ENCODE measurements at regions not wholly inside any gene's neighbourhood (a gene's known extent, or its start where the extent isn't known, plus 50 kb on each side); places are given as distances from the start of the nearest gene placed in this dataset.

GRCh38 chr2:22494156-22494555 is 890.8 kb upstream of the KLHL29 start:
- Histone ChIP-seq H3K4me2 (ENCODE audit: low read length) (no peak overlapping the region), H3K9me3 (ENCODE audit: control insufficient read depth, low read length) (no peaks in the 10 kb centered on the region), H3K36me3 (ENCODE audit: control insufficient read depth, insufficient read depth, low read length) (no peaks in the 10 kb centered on the region), H2AFZ (no peak overlapping the region), H3K79me2 (no peaks in the 10 kb centered on the region), H3K27me3 (ENCODE audit: control insufficient read depth, insufficient read depth, low read length) (no peaks in the 10 kb centered on the region), H3K9ac (no peak overlapping the region), H3K4me3 (ENCODE audit: low read depth, low read length) (no peak overlapping the region), H3K4me1 (no peaks in the 10 kb centered on the region), H3K27ac (no peak overlapping the region)
- TF ChIP-seq, protein P1, sequence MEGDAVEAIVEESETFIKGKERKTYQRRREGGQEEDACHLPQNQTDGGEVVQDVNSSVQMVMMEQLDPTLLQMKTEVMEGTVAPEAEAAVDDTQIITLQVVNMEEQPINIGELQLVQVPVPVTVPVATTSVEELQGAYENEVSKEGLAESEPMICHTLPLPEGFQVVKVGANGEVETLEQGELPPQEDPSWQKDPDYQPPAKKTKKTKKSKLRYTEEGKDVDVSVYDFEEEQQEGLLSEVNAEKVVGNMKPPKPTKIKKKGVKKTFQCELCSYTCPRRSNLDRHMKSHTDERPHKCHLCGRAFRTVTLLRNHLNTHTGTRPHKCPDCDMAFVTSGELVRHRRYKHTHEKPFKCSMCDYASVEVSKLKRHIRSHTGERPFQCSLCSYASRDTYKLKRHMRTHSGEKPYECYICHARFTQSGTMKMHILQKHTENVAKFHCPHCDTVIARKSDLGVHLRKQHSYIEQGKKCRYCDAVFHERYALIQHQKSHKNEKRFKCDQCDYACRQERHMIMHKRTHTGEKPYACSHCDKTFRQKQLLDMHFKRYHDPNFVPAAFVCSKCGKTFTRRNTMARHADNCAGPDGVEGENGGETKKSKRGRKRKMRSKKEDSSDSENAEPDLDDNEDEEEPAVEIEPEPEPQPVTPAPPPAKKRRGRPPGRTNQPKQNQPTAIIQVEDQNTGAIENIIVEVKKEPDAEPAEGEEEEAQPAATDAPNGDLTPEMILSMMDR (IDR thresholded peaks at IDR 0.05) = no peak

GRCh38 chr2:22497064-22497463 is 887.9 kb upstream of the KLHL29 start:
- Histone ChIP-seq H2AFZ (no peak overlapping the region), H3K36me3 (ENCODE audit: control insufficient read depth, insufficient read depth, low read length) (no peaks in the 10 kb centered on the region), H3K4me3 (ENCODE audit: low read depth, low read length) (no peak overlapping the region), H3K9ac (no peak overlapping the region), H3K27me3 (ENCODE audit: control insufficient read depth, insufficient read depth, low read length) (no peaks in the 10 kb centered on the region), H3K4me2 (ENCODE audit: low read length) (no peak overlapping the region), H3K79me2 (no peaks in the 10 kb centered on the region), H3K27ac (no peak overlapping the region), H3K4me1 (no peaks in the 10 kb centered on the region), H3K9me3 (ENCODE audit: control insufficient read depth, low read length) (no peaks in the 10 kb centered on the region)
- TF ChIP-seq, protein P1 (IDR thresholded peaks at IDR 0.05) = no peak

GRCh38 chr2:22497789-22498188 is 887.2 kb upstream of the KLHL29 start:
- Histone ChIP-seq H3K9ac (no peak overlapping the region), H3K27me3 (ENCODE audit: control insufficient read depth, insufficient read depth, low read length) (no peaks in the 10 kb centered on the region), H3K4me2 (ENCODE audit: low read length) (no peak overlapping the region), H3K27ac (no peak overlapping the region), H2AFZ (no peak overlapping the region), H3K4me3 (ENCODE audit: low read depth, low read length) (no peak overlapping the region), H3K4me1 (no peaks in the 10 kb centered on the region), H3K79me2 (no peaks in the 10 kb centered on the region), H3K9me3 (ENCODE audit: control insufficient read depth, low read length) (no peaks in the 10 kb centered on the region), H3K36me3 (ENCODE audit: control insufficient read depth, insufficient read depth, low read length) (no peaks in the 10 kb centered on the region)
- TF ChIP-seq, protein P1 (IDR thresholded peaks at IDR 0.05) = no peak

DNA sequence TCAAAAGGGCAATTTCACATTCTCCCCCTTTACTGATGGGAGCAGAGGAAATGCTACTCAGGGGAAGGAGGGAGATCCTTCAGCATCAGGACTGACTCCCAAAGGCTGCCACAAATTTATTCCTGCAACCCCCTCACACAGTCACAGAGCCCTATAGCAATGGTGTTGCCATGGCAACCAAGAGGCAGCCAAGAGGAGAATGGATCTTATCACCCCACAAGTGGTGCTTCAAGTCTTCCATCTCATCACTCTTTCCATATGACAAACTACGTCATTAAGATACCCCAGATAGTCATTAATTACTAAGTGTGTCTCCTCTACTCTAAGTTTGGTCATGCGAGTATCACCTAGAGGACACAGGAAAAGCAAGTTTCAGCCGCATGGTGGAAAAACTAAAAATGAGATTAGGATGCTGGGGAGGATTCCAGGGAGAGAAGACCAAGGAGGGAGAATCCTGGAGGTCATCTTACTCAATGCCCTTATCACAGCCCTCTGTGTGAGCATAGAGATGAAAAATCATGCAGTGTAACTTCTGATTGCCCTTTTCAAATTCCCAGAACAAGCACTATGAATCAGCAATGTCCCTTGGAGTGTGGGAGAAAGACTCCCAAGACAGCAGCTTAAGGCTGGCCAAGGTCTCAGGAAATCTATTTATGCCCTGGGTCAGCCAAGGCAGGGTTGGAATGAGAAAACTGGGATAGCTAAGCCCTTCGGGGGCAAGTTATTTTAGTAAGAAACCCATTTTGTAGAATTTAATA is 885.7 kb upstream of the KLHL29 start:
- Histone ChIP-seq H3K36me3 (ENCODE audit: control insufficient read depth, insufficient read depth, low read length) (no peaks in the 10 kb centered on the region), H2AFZ (no peak overlapping the region), H3K4me2 (ENCODE audit: low read length) (no peak overlapping the region), H3K4me1 (no peaks in the 10 kb centered on the region), H3K27ac (no peak overlapping the region), H3K9ac (no peak overlapping the region), H3K79me2 (no peaks in the 10 kb centered on the region), H3K9me3 (ENCODE audit: control insufficient read depth, low read length) (no peaks in the 10 kb centered on the region), H3K27me3 (ENCODE audit: control insufficient read depth, insufficient read depth, low read length) (no peaks in the 10 kb centered on the region), H3K4me3 (ENCODE audit: low read depth, low read length) (no peak overlapping the region)
- TF ChIP-seq, protein P1 (IDR thresholded peaks at IDR 0.05) = no peak

GRCh38 chr2:22500555-22500935 is 884.4 kb upstream of the KLHL29 start:
- no peak overlapping the region for H3K27ac ChIP-seq
- H3K9me3 ChIP-seq (ENCODE audit: control insufficient read depth, low read length) = no peaks in the 10 kb centered on the region
- TF ChIP-seq, protein P1 (IDR thresholded peaks at IDR 0.05) = no peak

More at GRCh38 chr2:22500555-22500935, 884.4 kb upstream of the KLHL29 start:
- Histone ChIP-seq H2AFZ (no peak overlapping the region), H3K36me3 (ENCODE audit: control insufficient read depth, insufficient read depth, low read length) (no peaks in the 10 kb centered on the region), H3K27me3 (ENCODE audit: control insufficient read depth, insufficient read depth, low read length) (no peaks in the 10 kb centered on the region), H3K9ac (no peak overlapping the region), H3K79me2 (no peaks in the 10 kb centered on the region), H3K4me3 (ENCODE audit: low read depth, low read length) (no peak overlapping the region), H3K4me1 (no peaks in the 10 kb centered on the region), H3K4me2 (ENCODE audit: low read length) (no peak overlapping the region)

Measured in parathyroid adenoma (tissue), 2 donors.